ENCODE measurements at regions not wholly inside any gene's neighbourhood (a gene's known extent, or its start where the extent isn't known, plus 50 kb on each side); places are given as distances from the start of the nearest gene placed in this dataset.

DNA sequence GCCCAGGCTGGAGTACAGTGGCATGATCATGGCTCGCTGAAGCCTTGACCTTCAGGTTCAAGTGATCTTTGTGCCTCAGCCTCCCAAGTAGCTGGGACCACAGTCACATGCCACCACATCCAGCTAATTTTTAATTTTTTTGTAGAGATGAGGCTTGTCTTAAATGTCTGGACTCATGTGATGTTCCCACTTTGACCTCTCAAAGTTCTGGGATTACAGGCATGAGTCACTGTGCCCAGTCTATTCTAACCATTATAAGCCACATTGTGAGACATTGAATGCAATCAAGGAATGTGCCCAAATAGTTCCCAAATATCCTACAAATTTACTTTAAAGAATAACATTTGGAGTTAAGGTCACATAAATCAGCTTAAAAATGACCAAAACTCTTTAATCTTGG lies 130.7 kb upstream of the ARID2 start:
- ChIA-PET POLR2A (no interaction called here), CTCF (interaction anchor here (0.7 kb wide), 1 partner anchor 11 kb away, joined by 3 read pairs; no protein-coding TSS in a partner anchor)
- TF ChIP-seq, protein P1, sequence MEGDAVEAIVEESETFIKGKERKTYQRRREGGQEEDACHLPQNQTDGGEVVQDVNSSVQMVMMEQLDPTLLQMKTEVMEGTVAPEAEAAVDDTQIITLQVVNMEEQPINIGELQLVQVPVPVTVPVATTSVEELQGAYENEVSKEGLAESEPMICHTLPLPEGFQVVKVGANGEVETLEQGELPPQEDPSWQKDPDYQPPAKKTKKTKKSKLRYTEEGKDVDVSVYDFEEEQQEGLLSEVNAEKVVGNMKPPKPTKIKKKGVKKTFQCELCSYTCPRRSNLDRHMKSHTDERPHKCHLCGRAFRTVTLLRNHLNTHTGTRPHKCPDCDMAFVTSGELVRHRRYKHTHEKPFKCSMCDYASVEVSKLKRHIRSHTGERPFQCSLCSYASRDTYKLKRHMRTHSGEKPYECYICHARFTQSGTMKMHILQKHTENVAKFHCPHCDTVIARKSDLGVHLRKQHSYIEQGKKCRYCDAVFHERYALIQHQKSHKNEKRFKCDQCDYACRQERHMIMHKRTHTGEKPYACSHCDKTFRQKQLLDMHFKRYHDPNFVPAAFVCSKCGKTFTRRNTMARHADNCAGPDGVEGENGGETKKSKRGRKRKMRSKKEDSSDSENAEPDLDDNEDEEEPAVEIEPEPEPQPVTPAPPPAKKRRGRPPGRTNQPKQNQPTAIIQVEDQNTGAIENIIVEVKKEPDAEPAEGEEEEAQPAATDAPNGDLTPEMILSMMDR (IDR thresholded peaks at IDR 0.05; ENCODE audit: insufficient read depth, low read length, missing control alignments) = no peak
- DNase-seq (ENCODE audit: low read depth, low spot score) = no peak
- H3K4me3 ChIP-seq (ENCODE audit: low read depth, low read length) = no peak overlapping the region

GRCh38 chr12:45599196-45599595 lies 130.3 kb upstream of the ARID2 start:
- CTCF ChIA-PET = interaction anchor here (0.7 kb wide), 1 partner anchor 11 kb away, joined by 3 read pairs; no protein-coding TSS in a partner anchor
- DNase-seq (ENCODE audit: low read depth, low spot score) = no peak

GRCh38 chr12:45601390-45601789 lies 128.1 kb upstream of the ARID2 start:
- POLR2A ChIA-PET = no interaction called here
- TF ChIP-seq, protein P1 (IDR thresholded peaks at IDR 0.05; ENCODE audit: insufficient read depth, low read length, missing control alignments) = no peak
- CTCF ChIA-PET = no interaction called here
- DNase-seq (ENCODE audit: low read depth, low spot score) = no peak
- H3K4me3 ChIP-seq (ENCODE audit: low read depth, low read length) = no peak overlapping the region

More at GRCh38 chr12:45599196-45599595, 130.3 kb upstream of the ARID2 start:
- POLR2A ChIA-PET = no interaction called here
- H3K4me3 ChIP-seq (ENCODE audit: low read depth, low read length) = no peak overlapping the region
- TF ChIP-seq, protein P1 (IDR thresholded peaks at IDR 0.05; ENCODE audit: insufficient read depth, low read length, missing control alignments) = no peak

GRCh38 chr12:45601888-45602287 lies 127.6 kb upstream of the ARID2 start:
- TF ChIP-seq, protein P1 (IDR thresholded peaks at IDR 0.05; ENCODE audit: insufficient read depth, low read length, missing control alignments) = no peak
- ChIA-PET CTCF (no interaction called here), POLR2A (interaction anchor here (0.6 kb wide), 1 partner anchor 94 kb away, joined by 3 read pairs; no protein-coding TSS in a partner anchor)
- no peak for DNase-seq (ENCODE audit: low read depth, low spot score)
- H3K4me3 ChIP-seq (ENCODE audit: low read depth, low read length) = no peak overlapping the region

- POLR2A ChIA-PET = no interaction called here
Observed at GRCh38 chr12:45605624-45606023, 123.9 kb upstream of the ARID2 start.

DNA sequence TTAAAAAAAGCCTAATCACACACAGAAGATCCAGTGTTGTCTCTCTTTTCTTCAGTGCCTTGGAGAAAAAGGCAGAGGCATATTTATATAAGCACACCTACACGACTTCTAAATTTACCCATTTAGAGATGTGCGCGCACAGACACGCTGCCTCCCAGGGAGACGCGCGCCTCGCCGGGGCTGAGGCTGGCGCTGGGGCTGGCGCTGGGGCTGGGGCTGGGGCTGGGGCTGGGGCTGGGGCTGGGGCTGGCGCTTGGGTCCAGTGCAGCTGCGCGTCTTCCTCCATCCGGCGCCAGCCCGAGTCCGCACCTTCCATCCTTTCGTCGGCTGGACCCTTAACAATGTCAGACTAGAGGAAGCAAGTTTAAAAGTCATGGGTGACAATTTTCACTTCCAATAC lies 118.4 kb upstream of the ARID2 start:
- no peak overlapping the region for H3K4me3 ChIP-seq (ENCODE audit: low read depth, low read length)
- DNase-seq (ENCODE audit: low read depth, low spot score) = no peak
- ChIA-PET POLR2A (no interaction called here), CTCF (no interaction called here)
- TF ChIP-seq, protein P1 (IDR thresholded peaks at IDR 0.05; ENCODE audit: insufficient read depth, low read length, missing control alignments) = no peak

More at GRCh38 chr12:45605624-45606023, 123.9 kb upstream of the ARID2 start:
- TF ChIP-seq, protein P1 (IDR thresholded peaks at IDR 0.05; ENCODE audit: insufficient read depth, low read length, missing control alignments) = no peak
- H3K4me3 ChIP-seq (ENCODE audit: low read depth, low read length) = no peak overlapping the region
- CTCF ChIA-PET = no interaction called here
- no peak for DNase-seq (ENCODE audit: low read depth, low spot score)
